ENCODE measurements at regions not wholly inside any gene's neighbourhood (a gene's known extent, or its start where the extent isn't known, plus 50 kb on each side); places are given as distances from the start of the nearest gene placed in this dataset.

- Histone ChIP-seq H3K9me3 (ENCODE audit: control insufficient read depth in 4 of 4, low read length in 3 of 4) (no peaks in the 10 kb centered on the region), H3K4me3 (ENCODE audit: low read depth in 1 of 3, low read length in 3 of 3) (no peak overlapping the region), H3K27ac (ENCODE audit: low read depth in 1 of 2, low read length in 2 of 2) (peak overlapping the region; percentile 72 to 89), H3K9ac (ENCODE audit: low read depth in 1 of 2, low read length in 2 of 2) (peak overlapping the region in 1 of 2 donors; percentile 47), H3K4me1 (ENCODE audit: control insufficient read depth in 4 of 4, insufficient read depth in 4 of 4, low read length in 3 of 4) (peaks cover 5 to 25% (median 20%) of the 10 kb centered on the region in 4 donors), H3K36me3 (ENCODE audit: control insufficient read depth in 4 of 4, insufficient read depth in 3 of 4, low read depth in 1 of 4, low read length in 3 of 4) (no peaks in the 10 kb centered on the region), H3K27me3 (ENCODE audit: control insufficient read depth in 4 of 4, insufficient read depth in 4 of 4, low read length in 3 of 4) (no peaks in the 10 kb centered on the region)
- WGBS = 53% methylated on average over 3 of the region's 3 CpGs
- TF ChIP-seq NR2F2 (IDR thresholded peaks at IDR 0.05) (no peak), YY1 (IDR thresholded peaks at IDR 0.05) (peak; percentile 11)
- DNase-seq (ENCODE audit: low spot score) = no peak
These were observed 400.8 kb upstream of the PIK3R1 start for GRCh38 chr5:67814569-67815311.

GRCh38 chr5:67813877-67814539 is 401.5 kb upstream of the PIK3R1 start:
- Histone ChIP-seq H3K36me3 (ENCODE audit: control insufficient read depth in 4 of 4, insufficient read depth in 3 of 4, low read depth in 1 of 4, low read length in 3 of 4) (no peaks in the 10 kb centered on the region), H3K9me3 (ENCODE audit: control insufficient read depth in 4 of 4, low read length in 3 of 4) (no peaks in the 10 kb centered on the region), H3K27ac (ENCODE audit: low read depth in 1 of 2, low read length in 2 of 2) (no peak overlapping the region), H3K27me3 (ENCODE audit: control insufficient read depth in 4 of 4, insufficient read depth in 4 of 4, low read length in 3 of 4) (no peaks in the 10 kb centered on the region), H3K9ac (ENCODE audit: low read depth in 1 of 2, low read length in 2 of 2) (no peak overlapping the region), H3K4me1 (ENCODE audit: control insufficient read depth in 4 of 4, insufficient read depth in 4 of 4, low read length in 3 of 4) (peaks cover 5 to 31% (median 21%) of the 10 kb centered on the region in 4 donors), H3K4me3 (ENCODE audit: low read depth in 1 of 3, low read length in 3 of 3) (no peak overlapping the region)
- 84% methylated on average over 6 of the region's 6 CpGs for WGBS
- DNase-seq (ENCODE audit: low spot score) = no peak
- TF ChIP-seq NR2F2 (IDR thresholded peaks at IDR 0.05) (peak; percentile 54), ATF3 (IDR thresholded peaks at IDR 0.05) (no peak)

- TF ChIP-seq TAF1 (conservative IDR thresholded peaks at IDR 0.05) (no peak), FOXA1 (IDR thresholded peaks at IDR 0.05) (no peak), GABPA (IDR thresholded peaks at IDR 0.05 in 1 of 2, conservative IDR thresholded peaks at IDR 0.05 in 1 of 2) (no peak), SP1 (IDR thresholded peaks at IDR 0.05) (no peak), HNF4G (IDR thresholded peaks at IDR 0.05) (no peak), HNF4A (conservative IDR thresholded peaks at IDR 0.05) (no peak), YY1 (IDR thresholded peaks at IDR 0.05) (no peak)
- no peak overlapping the region for H3K4me3 ChIP-seq (ENCODE audit: low read depth in 1 of 3, low read length in 3 of 3)
- peaks cover 0 to 4% (median 0%) of the 10 kb centered on the region in 4 donors for H3K36me3 ChIP-seq (ENCODE audit: control insufficient read depth in 4 of 4, insufficient read depth in 3 of 4, low read depth in 1 of 4, low read length in 3 of 4)
- no peaks in the 10 kb centered on the region for H3K9me3 ChIP-seq (ENCODE audit: control insufficient read depth in 4 of 4, low read length in 3 of 4)
- no peak overlapping the region for H3K9ac ChIP-seq (ENCODE audit: low read depth in 1 of 2, low read length in 2 of 2)
- no peak for DNase-seq (ENCODE audit: low spot score)
- H3K27me3 ChIP-seq (ENCODE audit: control insufficient read depth in 4 of 4, insufficient read depth in 4 of 4, low read length in 3 of 4) = no peaks in the 10 kb centered on the region
- peaks cover 0 to 20% (median 5%) of the 10 kb centered on the region in 4 donors for H3K4me1 ChIP-seq (ENCODE audit: control insufficient read depth in 4 of 4, insufficient read depth in 4 of 4, low read length in 3 of 4)
- 80% methylated on average over 5 of the region's 5 CpGs for WGBS
- no peak overlapping the region for H3K27ac ChIP-seq (ENCODE audit: low read depth in 1 of 2, low read length in 2 of 2)
These were observed 406.0 kb upstream of the PIK3R1 start for GRCh38 chr5:67809589-67809988.

- H3K4me1 ChIP-seq (ENCODE audit: control insufficient read depth in 4 of 4, insufficient read depth in 4 of 4, low read length in 3 of 4) = peaks cover 0 to 20% (median 5%) of the 10 kb centered on the region in 4 donors
- H3K27ac ChIP-seq (ENCODE audit: low read depth in 1 of 2, low read length in 2 of 2) = no peak overlapping the region
- peak in 1 of 2 donors; percentile 22 for TF ChIP-seq RAD21 (IDR thresholded peaks at IDR 0.05)
- no peak for TF ChIP-seq YY1 (IDR thresholded peaks at IDR 0.05)
- no peak overlapping the region for H3K4me3 ChIP-seq (ENCODE audit: low read depth in 1 of 3, low read length in 3 of 3)
- H3K9ac ChIP-seq (ENCODE audit: low read depth in 1 of 2, low read length in 2 of 2) = no peak overlapping the region
- H3K27me3 ChIP-seq (ENCODE audit: control insufficient read depth in 4 of 4, insufficient read depth in 4 of 4, low read length in 3 of 4) = no peaks in the 10 kb centered on the region
- whole genome bisulfite sequencing = 77% methylated on average over 2 of the region's 2 CpGs
- H3K9me3 ChIP-seq (ENCODE audit: control insufficient read depth in 4 of 4, low read length in 3 of 4) = no peaks in the 10 kb centered on the region
- no peak for DNase-seq (ENCODE audit: low spot score)
- H3K36me3 ChIP-seq (ENCODE audit: control insufficient read depth in 4 of 4, insufficient read depth in 3 of 4, low read depth in 1 of 4, low read length in 3 of 4) = peaks cover 0 to 8% (median 0%) of the 10 kb centered on the region in 4 donors
These were observed 407.2 kb upstream of the PIK3R1 start for GRCh38 chr5:67808340-67808739.

All from liver (tissue), 7 donors.